Heart left ventricle (tissue), 16 donors: ENCODE measurements at regions not wholly inside any gene's neighbourhood (a gene's known extent, or its start where the extent isn't known, plus 50 kb on each side); places are given as distances from the start of the nearest gene placed in this dataset.

ENCODE experiments used
- ATAC-seq, 4 donors: fragments of 200-7000 bp; cut with Tn5 transposase; one replicate each; pipeline ENCODE4 v1.9.1; 2020 to 2022; ENCODE audit warnings: moderate library complexity in 4 of 4, mild to moderate bottlenecking in 3 of 4, moderate number of reproducible peaks in 1 of 4
- DNase-seq, 5 donors: peaks; one replicate each; pipeline ENCODE4 v3.0.0-alpha.2; 2020
- H3K27ac ChIP-seq, 12 donors: fragments of 200-600 bp; sonication (generic) in 4 of 12; one replicate each; pipeline versions ENCODE4 v1.5.0 to v1.8.0; 2016 to 2022; ENCODE audit warnings: mild to moderate bottlenecking in 2 of 12
- H3K27me3 ChIP-seq, 9 donors: fragments of 200-600 bp; sonication (generic) in 2 of 9; one replicate each; pipeline versions ENCODE4 v1.5.1 to v1.8.0; 2016 to 2022; ENCODE audit warnings: mild to moderate bottlenecking in 3 of 9
- H3K36me3 ChIP-seq, 9 donors: fragments of 200-600 bp; sonication (generic) in 2 of 9; one replicate each; pipeline versions ENCODE4 v1.5.0 to v1.8.0; 2018 to 2022; ENCODE audit warnings: mild to moderate bottlenecking in 2 of 9
- H3K4me1 ChIP-seq, 12 donors: fragments of 200-600 bp; sonication (generic) in 4 of 12; one replicate each; pipeline versions ENCODE4 v1.5.0 to v1.8.0; 2016 to 2022; ENCODE audit warnings: mild to moderate bottlenecking in 3 of 12
- H3K4me3 ChIP-seq, 12 donors: fragments of 200-600 bp; sonication (generic) in 4 of 12; one replicate each; pipeline versions ENCODE4 v1.5.0 to v1.8.0; 2017 to 2022; ENCODE audit warnings: mild to moderate bottlenecking in 9 of 12, moderate library complexity in 4 of 12
- H3K9me3 ChIP-seq, 12 donors: fragments of 200-600 bp; sonication (generic) in 4 of 12; one replicate each; pipeline versions ENCODE4 v1.5.0 to v1.8.0; 2016 to 2022; ENCODE audit warnings: mild to moderate bottlenecking in 1 of 12
- POLR2A ChIP-seq, 2 donors: fragments of 450-650 bp; IDR thresholded peaks; one replicate each; pipeline ENCODE4 v1.6.1; 2017; ENCODE audit warnings: antibody characterized with exemption in 2 of 2, mild to moderate bottlenecking in 2 of 2, moderate library complexity in 2 of 2
- WGBS, 4 donors: extraction: QIAGEN DNeasy Blood & Tissue Kit in 2 of 4; methylation state at CpG; one replicate each; pipeline versions ENCODE4 v1.1.5 to v1.1.7; 2013 to 2018; 5-methylcytosine and 5-hydroxymethylcytosine counted together
- intact Hi-C, 10 donors: fragments of 100-400 bp; cut with DNase I; formaldehyde crosslinking; loops; one replicate each; pipeline versions ENCODE4 v1.11.1 to v1.14.2; 2022
- TF ChIP-seq, protein P1 (sequence below), 12 donors: fragments of 200-600 bp; sonication (generic) in 4 of 12; IDR thresholded peaks; one replicate each; pipeline versions ENCODE4 v1.5.0 to v1.8.0; 2018 to 2022; ENCODE audit warnings: antibody characterized with exemption in 12 of 12, mild to moderate bottlenecking in 5 of 12
- donor health status: ischemic (EF 13 %, LVEDD 7.1; RV severe dilation, severe dysfunction).
- donor health status: healthy with polysubstance abuse.
- donor health status: DM: no; HTN: yes; CAD: no.
- donor health status: DM: no; HTN: no; CAD: no.
- donor health status: ischemic (EF 25% LVEDD 6.9; RV normal size, moderate dysfunction).
- donor health status: ischemic (EF 25% LVEDD 5.7; RV mildly dilated, moderate dysfunction).
- donor health status: healthy.
- donor health status: DM: yes; HTN: yes; CAD: no.
- donor health status: ischemic (EF 35%, LVEDD 5.7; RV mildly dilated, moderate dysfunction).
- donor health status: nonischemic (EF 11% LVEDD 7.7; RV severe dilation, severe dysfunction).
- donor health status: DM: yes; HTN: yes; CAD: no.
- donor health status: PGD.
- donor health status: ischemic (EF 29% LVEDD 5.4; RV normal size, mild dysfunction).
- donor health status: nonischemic (EF 23%, LVEDD 6.1; RV moderate dilation, normal function).

DNA sequence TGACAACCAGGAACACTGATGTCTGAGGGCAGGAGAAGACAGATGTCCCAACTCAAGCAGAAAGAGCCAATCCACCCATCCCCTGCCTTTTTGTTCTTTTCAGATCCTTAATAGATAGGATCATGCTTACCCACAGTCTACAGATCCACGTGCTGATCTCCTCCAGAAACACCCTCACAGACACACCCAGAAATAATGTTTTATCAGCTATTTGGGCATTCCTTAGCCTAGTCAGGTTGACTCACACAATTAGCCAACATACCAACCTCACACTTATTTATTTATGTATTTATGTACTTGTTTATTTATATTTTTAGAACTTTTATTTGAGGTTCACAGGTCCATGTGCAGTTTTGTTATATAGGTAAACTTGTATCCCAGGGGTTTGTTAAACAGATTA, 151.5 kb upstream of the IL12B start:
- H3K27ac ChIP-seq = no peak overlapping the region
- DNase-seq = no peak
- intact Hi-C loops = no loop called here
- WGBS, 4 donors = 78 to 89% (median 82%) methylated on average over 1 of the region's 1 CpG
- no peaks in the 10 kb centered on the region for H3K27me3 ChIP-seq
- TF ChIP-seq, protein P1, sequence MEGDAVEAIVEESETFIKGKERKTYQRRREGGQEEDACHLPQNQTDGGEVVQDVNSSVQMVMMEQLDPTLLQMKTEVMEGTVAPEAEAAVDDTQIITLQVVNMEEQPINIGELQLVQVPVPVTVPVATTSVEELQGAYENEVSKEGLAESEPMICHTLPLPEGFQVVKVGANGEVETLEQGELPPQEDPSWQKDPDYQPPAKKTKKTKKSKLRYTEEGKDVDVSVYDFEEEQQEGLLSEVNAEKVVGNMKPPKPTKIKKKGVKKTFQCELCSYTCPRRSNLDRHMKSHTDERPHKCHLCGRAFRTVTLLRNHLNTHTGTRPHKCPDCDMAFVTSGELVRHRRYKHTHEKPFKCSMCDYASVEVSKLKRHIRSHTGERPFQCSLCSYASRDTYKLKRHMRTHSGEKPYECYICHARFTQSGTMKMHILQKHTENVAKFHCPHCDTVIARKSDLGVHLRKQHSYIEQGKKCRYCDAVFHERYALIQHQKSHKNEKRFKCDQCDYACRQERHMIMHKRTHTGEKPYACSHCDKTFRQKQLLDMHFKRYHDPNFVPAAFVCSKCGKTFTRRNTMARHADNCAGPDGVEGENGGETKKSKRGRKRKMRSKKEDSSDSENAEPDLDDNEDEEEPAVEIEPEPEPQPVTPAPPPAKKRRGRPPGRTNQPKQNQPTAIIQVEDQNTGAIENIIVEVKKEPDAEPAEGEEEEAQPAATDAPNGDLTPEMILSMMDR (IDR thresholded peaks at IDR 0.05) = no peak
- TF ChIP-seq POLR2A (IDR thresholded peaks at IDR 0.05) = no peak
- H3K9me3 ChIP-seq = peaks cover 0 to under 1% (median 0%) of the 10 kb centered on the region in 12 donors
- no peaks in the 10 kb centered on the region for H3K4me1 ChIP-seq
- no peak for ATAC-seq
- no peaks in the 10 kb centered on the region for H3K36me3 ChIP-seq
- H3K4me3 ChIP-seq = no peak overlapping the region

DNA sequence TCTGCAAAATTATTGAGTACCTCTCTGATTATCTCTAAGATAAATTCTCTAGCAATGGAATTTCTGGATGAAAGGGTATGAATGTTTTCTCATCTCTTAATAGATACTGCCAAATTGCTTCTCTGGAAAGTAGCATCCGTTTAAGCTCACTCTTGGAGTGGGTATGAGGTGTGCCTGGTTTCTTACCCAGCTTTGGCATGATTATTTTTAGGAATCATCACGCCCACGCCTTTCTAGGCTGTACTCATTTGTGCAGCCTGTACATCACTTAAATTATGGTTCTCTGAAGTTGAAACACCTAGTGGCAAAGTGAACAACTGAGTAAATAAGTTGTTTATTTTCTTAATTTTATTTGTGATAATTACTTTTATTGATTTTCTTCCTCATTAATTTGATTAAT, 156.5 kb upstream of the IL12B start:
- Histone ChIP-seq H3K9me3 (no peaks in the 10 kb centered on the region), H3K27ac (no peak overlapping the region), H3K4me1 (no peaks in the 10 kb centered on the region), H3K36me3 (no peaks in the 10 kb centered on the region), H3K27me3 (no peaks in the 10 kb centered on the region), H3K4me3 (no peak overlapping the region)
- intact Hi-C loops = no loop called here
- ATAC-seq (no peak), DNase-seq (no peak)
- 71 to 80% (median 74%) methylated on average over 3 of the region's 3 CpGs for WGBS, 4 donors
- TF ChIP-seq POLR2A (IDR thresholded peaks at IDR 0.05) = no peak
- TF ChIP-seq, protein P1 (IDR thresholded peaks at IDR 0.05) = no peak

DNA sequence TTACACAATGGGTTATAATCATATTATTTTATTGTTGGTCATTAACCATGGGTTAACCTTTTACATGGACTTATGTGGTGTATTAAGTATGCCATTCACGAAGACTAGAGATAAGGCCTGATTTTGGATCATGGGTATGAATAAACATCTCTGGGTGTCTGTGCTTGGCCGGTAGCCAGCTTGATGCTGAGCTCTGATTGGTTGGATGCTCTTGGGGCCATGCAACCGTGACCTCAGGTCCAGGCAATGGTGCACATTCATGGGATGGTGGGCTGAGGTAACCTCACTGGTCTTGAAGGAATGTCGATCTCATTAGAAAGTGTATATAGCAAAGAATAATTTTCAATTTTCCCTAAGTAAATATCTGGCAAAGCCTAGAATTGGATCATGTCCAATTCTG, 158.2 kb upstream of the IL12B start:
- Histone ChIP-seq H3K27ac (no peak overlapping the region), H3K4me1 (no peaks in the 10 kb centered on the region), H3K27me3 (no peaks in the 10 kb centered on the region), H3K9me3 (no peaks in the 10 kb centered on the region), H3K4me3 (no peak overlapping the region), H3K36me3 (no peaks in the 10 kb centered on the region)
- intact Hi-C loops = no loop called here
- 59 to 74% (median 69%) methylated on average over 4 of the region's 4 CpGs for WGBS, 4 donors
- ATAC-seq = no peak
- DNase-seq = no peak
- TF ChIP-seq POLR2A (IDR thresholded peaks at IDR 0.05) = no peak
- TF ChIP-seq, protein P1 (IDR thresholded peaks at IDR 0.05) = no peak

DNA sequence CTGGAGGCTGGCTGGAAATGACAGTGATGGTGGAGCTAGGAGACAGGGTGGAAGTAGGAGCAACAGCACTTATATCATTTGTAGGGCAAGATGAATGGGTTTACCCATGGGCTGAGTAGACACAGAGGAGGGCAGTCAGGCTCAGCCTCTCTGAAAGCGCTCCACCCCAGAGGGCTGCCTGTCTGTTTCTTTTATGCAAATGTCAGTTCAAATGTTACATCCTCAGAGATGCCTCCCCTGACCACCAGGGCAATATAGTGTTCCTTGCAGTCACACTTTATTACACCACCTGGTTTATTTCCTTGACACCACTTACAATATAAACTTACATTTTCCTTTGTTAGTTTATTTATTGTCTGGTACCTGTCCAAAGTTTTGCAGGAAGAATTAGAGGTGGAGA, 159.5 kb upstream of the IL12B start:
- Histone ChIP-seq H3K4me3 (no peak overlapping the region), H3K4me1 (no peaks in the 10 kb centered on the region), H3K27me3 (no peaks in the 10 kb centered on the region), H3K36me3 (no peaks in the 10 kb centered on the region), H3K9me3 (no peaks in the 10 kb centered on the region), H3K27ac (no peak overlapping the region)
- no peak for ATAC-seq
- DNase-seq = no peak
- no peak for TF ChIP-seq POLR2A (IDR thresholded peaks at IDR 0.05)
- TF ChIP-seq, protein P1 (IDR thresholded peaks at IDR 0.05) = no peak
- 89 to 97% (median 95%) methylated on average over 1 of the region's 1 CpG for WGBS, 4 donors
- intact Hi-C loops = no loop called here
